Body of pancreas (tissue), 4 donors: ENCODE measurements at regions not wholly inside any gene's neighbourhood (a gene's known extent, or its start where the extent isn't known, plus 50 kb on each side); places are given as distances from the start of the nearest gene placed in this dataset.

Experiments
- ATAC-seq: fragments of 150-250 bp; one replicate; pipeline ENCODE4 v1.9.1; 2016
- DNase-seq, 4 donors: peaks; one replicate each; pipeline ENCODE4 v3.0.0-alpha.2; 2019
- H3K27ac ChIP-seq, 4 donors: fragments of 200-600 bp; sonication (generic); 1 replicate in 3 of 4; 2 replicates in 1 of 4; pipeline versions ENCODE4 v1.5.1 to v1.6.1; 2016 to 2019; ENCODE audit warnings: mild to moderate bottlenecking in 1 of 4, mixed read lengths in 1 of 4, moderate library complexity in 1 of 4
- H3K27me3 ChIP-seq, 2 donors: fragments of 200-600 bp; sonication (generic); one replicate each; pipeline ENCODE4 v1.6.0; 2016; ENCODE audit warnings: mild to moderate bottlenecking in 1 of 2
- H3K36me3 ChIP-seq, 2 donors: fragments of 200-600 bp; sonication (generic); replicated peaks in 1 of 2; 2 replicates each; pipeline ENCODE4 v1.5.1; 2016; ENCODE audit warnings: low read depth in 2 of 2; ENCODE audit not compliant: insufficient read depth in 1 of 2
- H3K4me1 ChIP-seq: fragments of 200-600 bp; sonication (generic); one replicate; pipeline ENCODE4 v1.6.0; 2016
- H3K4me3 ChIP-seq, 2 donors: fragments of 200-600 bp; sonication (generic); 1 replicate in 1 of 2; 2 replicates in 1 of 2; pipeline ENCODE4 v1.5.1; 2016 to 2019
- H3K9me3 ChIP-seq, 3 donors: fragments of 200-600 bp; sonication (generic); 1 replicate in 2 of 3; 2 replicates in 1 of 3; pipeline ENCODE4 v1.5.1; 2016
- POLR2A ChIP-seq, 3 donors: fragments of 450-650 bp; IDR thresholded peaks; one replicate each; pipeline ENCODE4 v1.6.1; 2016; ENCODE audit warnings: antibody characterized with exemption in 3 of 3, mild to moderate bottlenecking in 2 of 3
- WGBS, 2 donors: methylation state at CpG; one replicate each; pipeline ENCODE4 v1.1.5; 2017; 5-methylcytosine and 5-hydroxymethylcytosine counted together
- intact Hi-C: fragments of 100-400 bp; cut with DNase I; formaldehyde crosslinking; loops from one replicate; pipeline ENCODE4 v1.15.1; 2023
- TF ChIP-seq, protein P1 (sequence below), 7 experiments: fragments of 450-650 bp in 4 of 7; fragments of 200-600 bp in 3 of 7; sonication (generic) in 3 of 7; IDR thresholded peaks; one replicate each; pipeline ENCODE4 v1.5.1; 2016 to 2019; ENCODE audit warnings: antibody characterized with exemption in 7 of 7

DNA sequence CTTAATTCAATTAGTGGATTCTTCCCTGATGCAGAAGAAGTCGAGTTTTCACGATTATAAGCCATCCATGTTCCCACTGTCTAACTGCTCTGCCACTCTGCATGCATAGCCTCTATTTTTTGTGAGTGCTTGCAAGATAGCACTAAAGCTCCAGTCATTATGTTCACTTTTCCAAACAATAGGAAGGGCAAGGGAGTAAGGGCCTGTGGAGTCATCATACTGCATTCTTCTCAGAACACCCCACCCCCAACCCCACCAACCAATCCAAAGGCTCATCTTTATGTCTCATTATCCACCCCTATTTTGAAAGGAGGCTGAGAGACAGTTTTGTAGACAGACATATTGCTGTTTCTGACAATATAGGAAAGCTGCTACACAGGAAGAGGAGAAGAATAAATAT lies 471.7 kb upstream of the ADGRL2 start:
- 58 to 76% methylated on average over 2 of the region's 2 CpGs for WGBS, 2 donors

DNA sequence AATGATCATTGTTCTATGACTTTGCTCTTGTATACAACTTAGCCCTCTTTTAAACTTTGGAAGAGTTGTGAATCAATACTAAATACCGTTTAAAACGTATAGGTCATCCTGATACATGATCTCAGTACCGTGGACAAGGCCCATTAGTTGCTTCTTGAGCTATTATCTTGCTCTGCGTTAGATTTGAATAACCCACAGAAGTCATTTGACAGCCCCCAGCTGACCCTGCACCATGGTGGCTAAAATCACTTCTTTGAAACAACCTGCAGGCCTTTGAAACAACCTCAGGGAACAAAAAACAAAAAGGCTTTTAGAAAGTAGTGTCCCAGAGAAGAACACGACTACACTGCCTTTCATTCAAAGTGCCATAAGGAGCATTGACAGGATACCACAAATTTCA lies 473.0 kb upstream of the ADGRL2 start:
- Histone ChIP-seq H3K9me3 (no peaks in the 10 kb centered on the region), H3K27ac (no peak overlapping the region), H3K36me3 (no peaks in the 10 kb centered on the region), H3K4me1 (no peaks in the 10 kb centered on the region), H3K27me3 (no peaks in the 10 kb centered on the region), H3K4me3 (no peak overlapping the region)
- ATAC-seq (no peak), DNase-seq (no peak)
- WGBS, 2 donors, result 49 to 61% methylated on average over 5 of the region's 5 CpGs
- no peak for TF ChIP-seq POLR2A (IDR thresholded peaks at IDR 0.05)
- TF ChIP-seq, protein P1, sequence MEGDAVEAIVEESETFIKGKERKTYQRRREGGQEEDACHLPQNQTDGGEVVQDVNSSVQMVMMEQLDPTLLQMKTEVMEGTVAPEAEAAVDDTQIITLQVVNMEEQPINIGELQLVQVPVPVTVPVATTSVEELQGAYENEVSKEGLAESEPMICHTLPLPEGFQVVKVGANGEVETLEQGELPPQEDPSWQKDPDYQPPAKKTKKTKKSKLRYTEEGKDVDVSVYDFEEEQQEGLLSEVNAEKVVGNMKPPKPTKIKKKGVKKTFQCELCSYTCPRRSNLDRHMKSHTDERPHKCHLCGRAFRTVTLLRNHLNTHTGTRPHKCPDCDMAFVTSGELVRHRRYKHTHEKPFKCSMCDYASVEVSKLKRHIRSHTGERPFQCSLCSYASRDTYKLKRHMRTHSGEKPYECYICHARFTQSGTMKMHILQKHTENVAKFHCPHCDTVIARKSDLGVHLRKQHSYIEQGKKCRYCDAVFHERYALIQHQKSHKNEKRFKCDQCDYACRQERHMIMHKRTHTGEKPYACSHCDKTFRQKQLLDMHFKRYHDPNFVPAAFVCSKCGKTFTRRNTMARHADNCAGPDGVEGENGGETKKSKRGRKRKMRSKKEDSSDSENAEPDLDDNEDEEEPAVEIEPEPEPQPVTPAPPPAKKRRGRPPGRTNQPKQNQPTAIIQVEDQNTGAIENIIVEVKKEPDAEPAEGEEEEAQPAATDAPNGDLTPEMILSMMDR (IDR thresholded peaks at IDR 0.05), result no peak
- intact Hi-C loops, result no loop called here

More for the DNA sequence above, 471.7 kb upstream of the ADGRL2 start:
- H3K4me3 ChIP-seq, result no peak overlapping the region
- H3K27ac ChIP-seq, result no peak overlapping the region
- intact Hi-C loops, result no loop called here
- no peaks in the 10 kb centered on the region for H3K36me3 ChIP-seq
- ATAC-seq (no peak), DNase-seq (no peak)
- no peaks in the 10 kb centered on the region for H3K9me3 ChIP-seq
- no peaks in the 10 kb centered on the region for H3K27me3 ChIP-seq
- H3K4me1 ChIP-seq, result no peaks in the 10 kb centered on the region
- TF ChIP-seq POLR2A (IDR thresholded peaks at IDR 0.05), result no peak
- TF ChIP-seq, protein P1 (IDR thresholded peaks at IDR 0.05), result no peak

DNA sequence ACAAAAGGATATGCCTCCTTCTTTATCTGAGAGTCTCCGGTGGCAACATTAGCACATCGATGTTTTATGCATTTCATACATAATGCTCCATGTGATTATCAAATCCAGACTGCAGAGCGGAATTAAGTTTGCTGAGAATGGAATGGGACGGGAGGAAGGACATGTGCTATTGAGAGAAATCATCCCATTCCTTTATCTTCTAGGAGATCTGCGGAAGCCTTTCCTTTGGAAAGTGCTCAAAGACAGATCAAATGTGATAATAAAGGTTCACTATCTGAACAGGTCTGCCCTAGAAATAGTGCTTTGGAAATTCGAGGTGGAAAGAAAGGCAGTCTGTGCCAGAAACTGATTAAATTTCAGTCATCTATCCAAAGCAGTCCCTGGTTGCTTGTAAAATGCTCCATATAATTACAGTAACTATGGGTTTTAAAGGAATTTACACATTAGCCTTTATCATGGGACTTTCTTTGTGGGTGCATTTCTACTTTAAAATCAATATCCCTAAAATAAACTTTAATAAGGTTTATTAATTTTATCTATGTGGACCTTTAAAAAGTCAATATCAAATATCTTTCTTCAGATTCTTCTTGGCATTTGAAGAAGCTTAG lies 473.5 kb upstream of the ADGRL2 start:
- H3K9me3 ChIP-seq, result no peaks in the 10 kb centered on the region
- H3K36me3 ChIP-seq, result no peaks in the 10 kb centered on the region
- no peaks in the 10 kb centered on the region for H3K27me3 ChIP-seq
- TF ChIP-seq, protein P1 (IDR thresholded peaks at IDR 0.05), result no peak
- no peak for TF ChIP-seq POLR2A (IDR thresholded peaks at IDR 0.05)
- 69 to 77% methylated on average over 6 of the region's 6 CpGs for WGBS, 2 donors
- intact Hi-C loops, result no loop called here
- DNase-seq (no peak), ATAC-seq (no peak)
- H3K4me1 ChIP-seq, result no peaks in the 10 kb centered on the region
- no peak overlapping the region for H3K4me3 ChIP-seq
- H3K27ac ChIP-seq, result no peak overlapping the region

DNA sequence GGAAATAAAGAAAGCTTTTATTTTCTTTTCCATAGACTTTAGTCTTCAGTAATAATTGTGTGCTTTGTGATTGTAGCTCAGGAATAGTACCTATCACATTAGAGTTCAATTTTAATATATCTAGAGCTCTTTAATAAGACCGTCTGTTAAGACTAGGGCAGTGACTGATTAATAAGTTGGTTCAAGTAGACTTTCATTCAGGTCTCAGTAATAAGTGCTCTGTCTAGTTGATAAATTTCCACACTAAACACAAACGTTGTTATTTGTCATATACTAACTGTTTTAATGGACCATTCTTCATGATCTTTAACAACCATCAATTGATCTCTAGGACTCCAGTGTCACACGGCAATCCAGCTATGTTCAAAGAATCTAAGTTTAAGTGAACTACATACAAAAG lies 474.5 kb upstream of the ADGRL2 start:
- ATAC-seq (no peak), DNase-seq (no peak)
- Histone ChIP-seq H3K27ac (no peak overlapping the region), H3K36me3 (no peaks in the 10 kb centered on the region), H3K9me3 (no peaks in the 10 kb centered on the region), H3K4me3 (no peak overlapping the region), H3K4me1 (no peaks in the 10 kb centered on the region), H3K27me3 (no peaks in the 10 kb centered on the region)
- no peak for TF ChIP-seq POLR2A (IDR thresholded peaks at IDR 0.05)
- TF ChIP-seq, protein P1 (IDR thresholded peaks at IDR 0.05), result no peak
- intact Hi-C loops, result no loop called here
- WGBS, 2 donors, result 34 to 41% methylated on average over 3 of the region's 3 CpGs

DNA sequence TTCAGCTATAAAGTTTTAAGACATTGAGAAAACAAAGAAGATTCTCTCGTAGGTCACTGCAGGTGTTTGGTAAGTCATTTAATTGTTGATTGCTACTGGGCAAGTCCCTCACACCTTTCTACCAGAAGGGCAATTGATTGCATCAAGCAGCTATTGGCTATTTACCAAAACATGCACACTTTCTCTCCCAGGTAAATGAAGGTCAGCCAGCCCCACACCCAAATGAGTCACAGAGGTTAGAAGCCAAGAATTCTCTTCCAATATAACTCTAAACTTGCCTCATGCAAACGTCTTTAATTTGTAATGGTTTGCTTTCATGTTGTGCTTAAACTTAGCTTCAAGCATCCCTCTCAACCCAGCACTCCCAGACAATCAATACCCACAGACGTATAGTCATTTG lies 475.3 kb upstream of the ADGRL2 start:
- Histone ChIP-seq H3K4me1 (no peaks in the 10 kb centered on the region), H3K36me3 (no peaks in the 10 kb centered on the region), H3K27ac (no peak overlapping the region), H3K27me3 (no peaks in the 10 kb centered on the region), H3K4me3 (no peak overlapping the region), H3K9me3 (no peaks in the 10 kb centered on the region)
- TF ChIP-seq, protein P1 (IDR thresholded peaks at IDR 0.05), result no peak
- TF ChIP-seq POLR2A (IDR thresholded peaks at IDR 0.05), result no peak
- DNase-seq, result peak in 3 of 4 donors; percentile 10 to 51 (median 16)
- 24 to 26% methylated on average over 3 of the region's 3 CpGs for WGBS, 2 donors
- intact Hi-C loops, result no loop called here
- ATAC-seq, result no peak
